HepG2 (cell line): ENCODE measurements at regions not wholly inside any gene's neighbourhood (a gene's known extent, or its start where the extent isn't known, plus 50 kb on each side); places are given as distances from the start of the nearest gene placed in this dataset.
A peak's percentile ranks its signal among the peaks of the same experiment; 100 is the strongest.

ENCODE experiments used
- ATAC-seq: fragments of 200-7000 bp; cut with Tn5 transposase; 3 replicates; pipeline ENCODE4 v1.9.1; 2020; ENCODE audit warnings: mild to moderate bottlenecking, moderate library complexity
- BruUV-seq: library from RNA; stranded (reverse); fragments of 400-500 nt; replicated peaks from 2 replicates; lab custom pipeline; 2021; lab: Mats Ljungman, UMichigan
- CTCF ChIA-PET: fragments of 300-600 bp; formaldehyde crosslinking; extraction: SDS; loops from one replicate; lab custom pipeline; 2021; ENCODE audit warnings: low total read pairs, inconsistent platforms, low intra/inter-chr PET ratio; lab: Yijun Ruan, JAX
- POLR2A ChIA-PET: fragments of 350-600 bp; sonication (Branson Sonifier 250); formaldehyde crosslinking; loops from one replicate; lab custom pipeline; 2020; ENCODE audit warnings: antibody characterized with exemption, inconsistent platforms; lab: Yijun Ruan, JAX
- DNase-seq: peaks from one replicate; pipeline ENCODE4 v3.0.0-alpha.2; 2015; ENCODE audit warnings: low spot score
- FAIRE-seq: peaks from 3 replicates; lab custom pipeline; 2011; peaks lifted over from hg19 to GRCh38; lab: Jason Lieb, UNC
- H2AFZ ChIP-seq: one replicate; pipeline ENCODE4 v1.6.1; 2011; ENCODE audit warnings: low read length, inconsistent platforms
- H3K27ac ChIP-seq: fragments of 300-600 bp; 3 replicates; pipeline ENCODE4 v1.8.0; 2011; ENCODE audit warnings: mixed run types, mild to moderate bottlenecking, mixed read lengths, low read length, inconsistent platforms; ENCODE audit not compliant: insufficient read depth; ENCODE audit errors: extremely low read length
- H3K27me3 ChIP-seq, 2 experiments: fragments of 200-600 bp in 1 of 2; 2 replicates in 1 of 2; 3 replicates in 1 of 2; pipeline versions ENCODE4 v1.6.0 to v1.8.0; 2011; ENCODE audit warnings: low read length in 2 of 2, mild to moderate bottlenecking in 2 of 2, moderate library complexity in 2 of 2, inconsistent platforms in 1 of 2; ENCODE audit not compliant: insufficient read depth in 2 of 2, control insufficient read depth in 1 of 2
- H3K36me3 ChIP-seq, 2 experiments: fragments of 200-600 bp in 1 of 2; replicated peaks in 1 of 2; 2 replicates in 1 of 2; 3 replicates in 1 of 2; pipeline versions ENCODE4 v1.5.1 to v1.8.0; 2011; ENCODE audit warnings: low read length in 2 of 2, inconsistent platforms in 1 of 2; ENCODE audit not compliant: insufficient read depth in 2 of 2, control insufficient read depth in 1 of 2
- H3K4me1 ChIP-seq: 2 replicates; pipeline ENCODE4 v1.5.1; 2012; ENCODE audit warnings: low read length, inconsistent platforms; ENCODE audit not compliant: insufficient read depth
- H3K4me2 ChIP-seq: 2 replicates; pipeline ENCODE4 v1.6.0; 2011; ENCODE audit warnings: low read depth, low read length, inconsistent platforms
- H3K4me3 ChIP-seq, 3 experiments: fragments of 200-600 bp in 1 of 3; sonication (generic), shearing (Covaris generic) in 1 of 3; replicated peaks in 1 of 3; 2 replicates each; pipeline ENCODE4 v1.5.1; 2011 to 2016; ENCODE audit warnings: low read length in 3 of 3, inconsistent platforms in 2 of 3, low read depth in 2 of 3, mild to moderate bottlenecking in 2 of 3, control low read depth in 1 of 3, mixed read lengths in 1 of 3; ENCODE audit not compliant: insufficient read depth in 1 of 3
- H3K79me2 ChIP-seq: one replicate; pipeline ENCODE4 v1.6.1; 2011; ENCODE audit warnings: low read length, inconsistent platforms; ENCODE audit not compliant: insufficient read depth
- H3K9ac ChIP-seq: 2 replicates; pipeline ENCODE4 v1.6.0; 2011; ENCODE audit warnings: mild to moderate bottlenecking, low read depth, low read length, inconsistent platforms; ENCODE audit not compliant: insufficient read depth
- H3K9me3 ChIP-seq: 2 replicates; pipeline ENCODE4 v1.5.1; 2012; ENCODE audit warnings: mild to moderate bottlenecking, low read length
- H4K20me1 ChIP-seq: 2 replicates; pipeline ENCODE4 v1.6.0; 2011; ENCODE audit warnings: inconsistent platforms, mild to moderate bottlenecking, low read length, moderate library complexity; ENCODE audit not compliant: insufficient read depth
- HNF4A ChIP-seq: sonication (generic); formaldehyde crosslinking; IDR thresholded peaks from 2 replicates; pipeline ENCODE4 v1.4.0; 2020; ENCODE audit warnings: missing genetic modification reagents
- IRX3 ChIP-seq: sonication (generic); formaldehyde crosslinking; IDR thresholded peaks from 2 replicates; pipeline ENCODE4 v1.8.1; 2023; ENCODE audit warnings: mild to moderate bottlenecking, low read depth, missing genetic modification reagents, borderline replicate concordance
- RARG ChIP-seq: sonication (generic); formaldehyde crosslinking; IDR thresholded peaks from 2 replicates; pipeline ENCODE4 v1.4.0; 2020; ENCODE audit warnings: low read depth, mild to moderate bottlenecking, missing genetic modification reagents
- ZNF282 ChIP-seq: fragments of 450-650 bp; IDR thresholded peaks from 2 replicates; pipeline ENCODE4 v1.6.1; 2018; ENCODE audit not compliant: partially characterized antibody
- WGBS: methylation state at CpG from one replicate; pipeline ENCODE4 v1.1.6; 2017; ENCODE audit warnings: low lambda C conversion rate; 5-methylcytosine and 5-hydroxymethylcytosine counted together
- in situ Hi-C: cut with HindIII; loops from 2 replicates; pipeline ENCODE4 v1.10.0; 2017; ENCODE audit warnings: low pct_unique_long_range_greater_than_20kb; ENCODE audit not compliant: extremely low pct_ligation_motif_present
- intact Hi-C: fragments of 100-400 bp; cut with micrococcal nuclease; formaldehyde crosslinking; loops from one replicate; pipeline ENCODE4 v1.10.0; 2022; ENCODE audit not compliant: unreplicated experiment
- TF ChIP-seq, protein P1 (sequence below): sonication (generic); formaldehyde crosslinking; IDR thresholded peaks from 2 replicates; pipeline ENCODE4 v1.4.0; 2020; ENCODE audit warnings: mild to moderate bottlenecking, missing genetic modification reagents
- TF ChIP-seq, protein P2 (sequence below): sonication (generic); formaldehyde crosslinking; IDR thresholded peaks from 2 replicates; pipeline ENCODE4 v1.5.0; 2020; ENCODE audit warnings: mild to moderate bottlenecking, missing genetic modification reagents
- TF ChIP-seq, protein P3 (sequence below): sonication (generic); formaldehyde crosslinking; IDR thresholded peaks from 2 replicates; pipeline ENCODE4 v1.4.0; 2020; ENCODE audit warnings: missing genetic modification reagents; ENCODE audit errors: not compliant biosample characterization
- TF ChIP-seq, protein P4 (sequence below): sonication (generic); formaldehyde crosslinking; IDR thresholded peaks from 2 replicates; pipeline ENCODE4; 2020; ENCODE audit warnings: missing genetic modification reagents, mild to moderate bottlenecking, borderline replicate concordance

- no peak for TF ChIP-seq ZNF282
- TF ChIP-seq, protein P1, sequence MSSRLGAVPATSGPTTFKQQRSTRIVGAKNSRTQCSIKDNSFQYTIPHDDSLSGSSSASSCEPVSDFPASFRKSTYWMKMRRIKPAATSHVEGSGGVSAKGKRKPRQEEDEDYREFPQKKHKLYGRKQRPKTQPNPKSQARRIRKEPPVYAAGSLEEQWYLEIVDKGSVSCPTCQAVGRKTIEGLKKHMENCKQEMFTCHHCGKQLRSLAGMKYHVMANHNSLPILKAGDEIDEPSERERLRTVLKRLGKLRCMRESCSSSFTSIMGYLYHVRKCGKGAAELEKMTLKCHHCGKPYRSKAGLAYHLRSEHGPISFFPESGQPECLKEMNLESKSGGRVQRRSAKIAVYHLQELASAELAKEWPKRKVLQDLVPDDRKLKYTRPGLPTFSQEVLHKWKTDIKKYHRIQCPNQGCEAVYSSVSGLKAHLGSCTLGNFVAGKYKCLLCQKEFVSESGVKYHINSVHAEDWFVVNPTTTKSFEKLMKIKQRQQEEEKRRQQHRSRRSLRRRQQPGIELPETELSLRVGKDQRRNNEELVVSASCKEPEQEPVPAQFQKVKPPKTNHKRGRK (CRISPR knock-in tag) = no peak
- TF ChIP-seq, protein P2, sequence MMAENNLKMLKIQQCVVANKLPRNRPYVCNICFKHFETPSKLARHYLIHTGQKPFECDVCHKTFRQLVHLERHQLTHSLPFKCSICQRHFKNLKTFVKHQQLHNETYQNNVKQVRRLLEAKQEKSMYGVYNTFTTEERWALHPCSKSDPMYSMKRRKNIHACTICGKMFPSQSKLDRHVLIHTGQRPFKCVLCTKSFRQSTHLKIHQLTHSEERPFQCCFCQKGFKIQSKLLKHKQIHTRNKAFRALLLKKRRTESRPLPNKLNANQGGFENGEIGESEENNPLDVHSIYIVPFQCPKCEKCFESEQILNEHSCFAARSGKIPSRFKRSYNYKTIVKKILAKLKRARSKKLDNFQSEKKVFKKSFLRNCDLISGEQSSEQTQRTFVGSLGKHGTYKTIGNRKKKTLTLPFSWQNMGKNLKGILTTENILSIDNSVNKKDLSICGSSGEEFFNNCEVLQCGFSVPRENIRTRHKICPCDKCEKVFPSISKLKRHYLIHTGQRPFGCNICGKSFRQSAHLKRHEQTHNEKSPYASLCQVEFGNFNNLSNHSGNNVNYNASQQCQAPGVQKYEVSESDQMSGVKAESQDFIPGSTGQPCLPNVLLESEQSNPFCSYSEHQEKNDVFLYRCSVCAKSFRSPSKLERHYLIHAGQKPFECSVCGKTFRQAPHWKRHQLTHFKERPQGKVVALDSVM (CRISPR knock-in tag) = no peak
- TF ChIP-seq, all 625 proteins: peak for 0
Measured at GRCh38 chr1:98045767-98046641, 125.2 kb upstream of the DPYD start (continued).

DNA sequence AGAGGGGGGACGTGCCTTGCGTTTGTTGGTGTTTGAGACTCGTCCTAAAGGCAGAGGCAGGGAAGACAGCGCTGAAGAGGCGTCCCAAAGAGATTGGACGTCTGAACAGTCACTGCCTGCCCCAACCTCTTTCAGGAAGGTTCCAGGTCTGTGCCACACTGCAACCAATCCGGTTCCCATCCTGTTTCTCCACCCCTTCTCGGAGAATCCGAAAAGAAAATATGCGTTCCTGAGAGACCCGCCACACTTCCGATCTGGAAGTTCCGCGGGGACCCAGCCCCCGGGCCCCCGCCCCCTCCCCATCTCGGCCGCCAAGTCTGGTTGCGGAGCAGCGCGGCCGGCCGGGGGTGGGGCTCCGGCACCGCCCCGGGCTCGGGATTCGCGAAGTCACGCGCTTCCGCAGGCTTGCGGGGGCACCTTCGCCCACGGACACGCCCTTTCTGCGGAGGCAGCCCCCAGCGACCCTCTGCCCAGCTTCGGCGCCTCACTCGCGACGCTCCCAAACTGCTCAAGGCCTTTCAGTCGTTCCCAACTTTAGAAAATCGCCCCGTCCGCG lies 124.5 kb upstream of the DPYD start:
- H3K79me2 ChIP-seq = no peaks in the 10 kb centered on the region
- FAIRE-seq (no peak), ATAC-seq (peak; percentile 32; the same call in 1 of the 3 replicates), DNase-seq (no peak)
- ChIA-PET CTCF (no interaction called here), POLR2A (no interaction called here)
- H3K4me1 ChIP-seq = no peaks in the 10 kb centered on the region
- H2AFZ ChIP-seq = no peak overlapping the region
- no peak overlapping the region for H3K27ac ChIP-seq
- H4K20me1 ChIP-seq = no peaks in the 10 kb centered on the region
- H3K9me3 ChIP-seq = no peaks in the 10 kb centered on the region
- H3K36me3 ChIP-seq = no peaks in the 10 kb centered on the region
- no peak overlapping the region for H3K9ac ChIP-seq
- no peak overlapping the region; a peak in 1 of 6 replicates for H3K4me3 ChIP-seq
- intact Hi-C loops (no loop called here), in situ Hi-C loops (no loop called here)
- BruUV-seq = no TSS peak
- no peak overlapping the region for H3K4me2 ChIP-seq
- H3K27me3 ChIP-seq = peaks cover 4 to 32% of the 10 kb centered on the region in 2 experiments; a peak in 3 of 5 replicates
- 12% methylated on average over 20 of the region's 48 CpGs for WGBS
- TF ChIP-seq RARG (no peak), HNF4A (no peak), IRX3 (CRISPR knock-in tag) (no peak)
- TF ChIP-seq, protein P3, sequence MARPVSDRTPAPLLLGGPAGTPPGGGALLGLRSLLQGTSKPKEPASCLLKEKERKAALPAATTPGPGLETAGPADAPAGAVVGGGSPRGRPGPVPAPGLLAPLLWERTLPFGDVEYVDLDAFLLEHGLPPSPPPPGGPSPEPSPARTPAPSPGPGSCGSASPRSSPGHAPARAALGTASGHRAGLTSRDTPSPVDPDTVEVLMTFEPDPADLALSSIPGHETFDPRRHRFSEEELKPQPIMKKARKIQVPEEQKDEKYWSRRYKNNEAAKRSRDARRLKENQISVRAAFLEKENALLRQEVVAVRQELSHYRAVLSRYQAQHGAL (CRISPR knock-in tag) = no peak
- TF ChIP-seq, protein P4, sequence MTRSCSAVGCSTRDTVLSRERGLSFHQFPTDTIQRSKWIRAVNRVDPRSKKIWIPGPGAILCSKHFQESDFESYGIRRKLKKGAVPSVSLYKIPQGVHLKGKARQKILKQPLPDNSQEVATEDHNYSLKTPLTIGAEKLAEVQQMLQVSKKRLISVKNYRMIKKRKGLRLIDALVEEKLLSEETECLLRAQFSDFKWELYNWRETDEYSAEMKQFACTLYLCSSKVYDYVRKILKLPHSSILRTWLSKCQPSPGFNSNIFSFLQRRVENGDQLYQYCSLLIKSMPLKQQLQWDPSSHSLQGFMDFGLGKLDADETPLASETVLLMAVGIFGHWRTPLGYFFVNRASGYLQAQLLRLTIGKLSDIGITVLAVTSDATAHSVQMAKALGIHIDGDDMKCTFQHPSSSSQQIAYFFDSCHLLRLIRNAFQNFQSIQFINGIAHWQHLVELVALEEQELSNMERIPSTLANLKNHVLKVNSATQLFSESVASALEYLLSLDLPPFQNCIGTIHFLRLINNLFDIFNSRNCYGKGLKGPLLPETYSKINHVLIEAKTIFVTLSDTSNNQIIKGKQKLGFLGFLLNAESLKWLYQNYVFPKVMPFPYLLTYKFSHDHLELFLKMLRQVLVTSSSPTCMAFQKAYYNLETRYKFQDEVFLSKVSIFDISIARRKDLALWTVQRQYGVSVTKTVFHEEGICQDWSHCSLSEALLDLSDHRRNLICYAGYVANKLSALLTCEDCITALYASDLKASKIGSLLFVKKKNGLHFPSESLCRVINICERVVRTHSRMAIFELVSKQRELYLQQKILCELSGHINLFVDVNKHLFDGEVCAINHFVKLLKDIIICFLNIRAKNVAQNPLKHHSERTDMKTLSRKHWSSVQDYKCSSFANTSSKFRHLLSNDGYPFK (CRISPR knock-in tag) = no peak
